H7 (cell line): ENCODE measurements at regions not wholly inside any gene's neighbourhood (a gene's known extent, or its start where the extent isn't known, plus 50 kb on each side); places are given as distances from the start of the nearest gene placed in this dataset.
"Not testable (repeated sequence)": the region's sequence is repeated elsewhere in the genome, so short reads cannot be mapped to it uniquely, and the experiment has no call there.

ENCODE experiments used
- DNase-seq: peaks from one replicate; pipeline ENCODE4 v3.0.0; 2012
- H3K27me3 ChIP-seq: 2 replicates; pipeline ENCODE4 v1.6.0; 2011; ENCODE audit warnings: mild to moderate bottlenecking, low read length; ENCODE audit not compliant: control insufficient read depth, insufficient read depth
- H3K36me3 ChIP-seq: replicated peaks from 2 replicates; pipeline ENCODE4 v1.5.1; 2011; ENCODE audit warnings: low read length; ENCODE audit not compliant: control insufficient read depth, insufficient read depth
- H3K4me3 ChIP-seq: 2 replicates; pipeline ENCODE4 v1.5.1; 2011; ENCODE audit warnings: low read depth, mild to moderate bottlenecking, control low read depth, low read length, moderate library complexity; ENCODE audit not compliant: insufficient read depth

GRCh38 chr2:185967335-185967734 lies 228.7 kb downstream of the FSIP2 start:
- DNase-seq = no peak
- no peaks in the 10 kb centered on the region for H3K36me3 ChIP-seq
- no peaks in the 10 kb centered on the region for H3K27me3 ChIP-seq
- no peak overlapping the region for H3K4me3 ChIP-seq

GRCh38 chr2:185970148-185970852 lies 231.7 kb downstream of the FSIP2 start:
- H3K4me3 ChIP-seq = no peak overlapping the region
- no peaks in the 10 kb centered on the region for H3K36me3 ChIP-seq
- DNase-seq = no peak
- no peaks in the 10 kb centered on the region for H3K27me3 ChIP-seq

GRCh38 chr2:185978634-185979407 lies 240.2 kb downstream of the FSIP2 start:
- DNase-seq = no peak
- Histone ChIP-seq H3K36me3 (no peaks in the 10 kb centered on the region), H3K4me3 (no peak overlapping the region), H3K27me3 (no peaks in the 10 kb centered on the region)

- Histone ChIP-seq H3K27me3 (no peaks in the 10 kb centered on the region), H3K4me3 (no peak overlapping the region), H3K36me3 (no peaks in the 10 kb centered on the region)
- DNase-seq = peak; percentile 1
Observed at GRCh38 chr2:185979546-185980071, 241.0 kb downstream of the FSIP2 start.

- Histone ChIP-seq H3K36me3 (no peaks in the 10 kb centered on the region), H3K27me3 (no peaks in the 10 kb centered on the region), H3K4me3 (no peak overlapping the region)
- no peak for DNase-seq
Observed at GRCh38 chr2:185980944-185981343, 242.3 kb downstream of the FSIP2 start.

GRCh38 chr2:185984670-185985069 lies 246.1 kb downstream of the FSIP2 start:
- H3K27me3 ChIP-seq = no peaks in the 10 kb centered on the region
- H3K36me3 ChIP-seq = no peaks in the 10 kb centered on the region
- DNase-seq = no peak
- H3K4me3 ChIP-seq = no peak overlapping the region

GRCh38 chr2:185988907-185989306 lies 250.3 kb downstream of the FSIP2 start:
- not testable (repeated sequence) for H3K4me3 ChIP-seq, DNase-seq, H3K36me3 ChIP-seq, H3K27me3 ChIP-seq

GRCh38 chr2:185990861-185991525 lies 252.4 kb downstream of the FSIP2 start:
- Histone ChIP-seq H3K4me3 (no peak overlapping the region), H3K27me3 (no peaks in the 10 kb centered on the region), H3K36me3 (no peaks in the 10 kb centered on the region)
- DNase-seq = no peak

GRCh38 chr2:185998562-185999070 lies 260.0 kb downstream of the FSIP2 start:
- Histone ChIP-seq H3K36me3 (no peaks in the 10 kb centered on the region), H3K27me3 (no peaks in the 10 kb centered on the region), H3K4me3 (no peak overlapping the region)
- no peak for DNase-seq

- Histone ChIP-seq H3K36me3 (no peaks in the 10 kb centered on the region), H3K27me3 (no peaks in the 10 kb centered on the region), H3K4me3 (no peak overlapping the region)
- DNase-seq = no peak
Observed at GRCh38 chr2:186009341-186009740, 270.7 kb downstream of the FSIP2 start.

- Histone ChIP-seq H3K36me3 (no peaks in the 10 kb centered on the region), H3K27me3 (no peaks in the 10 kb centered on the region), H3K4me3 (no peak overlapping the region)
- no peak for DNase-seq
Observed at GRCh38 chr2:186017278-186017677, 278.7 kb downstream of the FSIP2 start.

- no peaks in the 10 kb centered on the region for H3K36me3 ChIP-seq
- H3K27me3 ChIP-seq = no peaks in the 10 kb centered on the region
- DNase-seq = no peak
- no peak overlapping the region for H3K4me3 ChIP-seq
Observed at GRCh38 chr2:186024921-186025320, 286.3 kb downstream of the FSIP2 start.

- no peaks in the 10 kb centered on the region for H3K36me3 ChIP-seq
- H3K4me3 ChIP-seq = no peak overlapping the region
- no peak for DNase-seq
- no peaks in the 10 kb centered on the region for H3K27me3 ChIP-seq
Observed at GRCh38 chr2:186027922-186028321, 289.3 kb downstream of the FSIP2 start.

GRCh38 chr2:186031229-186031628 lies 292.6 kb downstream of the FSIP2 start:
- Histone ChIP-seq H3K27me3 (no peaks in the 10 kb centered on the region), H3K4me3 (no peak overlapping the region), H3K36me3 (no peaks in the 10 kb centered on the region)
- no peak for DNase-seq
